Heart right ventricle (tissue), 16 donors: ENCODE measurements at regions not wholly inside any gene's neighbourhood (a gene's known extent, or its start where the extent isn't known, plus 50 kb on each side); places are given as distances from the start of the nearest gene placed in this dataset.

Experiments
- ATAC-seq, 8 donors: fragments of 200-7000 bp; cut with Tn5 transposase; one replicate each; pipeline ENCODE4 v1.9.1; 2020; ENCODE audit warnings: mild to moderate bottlenecking in 8 of 8, moderate library complexity in 8 of 8, moderate number of reproducible peaks in 1 of 8
- DNase-seq, 2 donors: peaks; one replicate each; pipeline ENCODE4 v3.0.0-alpha.2; 2020
- H3K27ac ChIP-seq, 10 donors: fragments of 200-600 bp; sonication (generic) in 2 of 10; one replicate each; pipeline versions ENCODE4 v1.5.0 to v1.8.0; 2020 to 2022; ENCODE audit warnings: mild to moderate bottlenecking in 3 of 10
- H3K27me3 ChIP-seq, 7 donors: fragments of 200-600 bp; one replicate each; pipeline ENCODE4 v1.8.0; 2021 to 2022; ENCODE audit warnings: mild to moderate bottlenecking in 2 of 7
- H3K36me3 ChIP-seq, 9 donors: fragments of 200-600 bp; sonication (generic) in 1 of 9; one replicate each; pipeline versions ENCODE4 v1.5.0 to v1.8.0; 2020 to 2022; ENCODE audit warnings: mild to moderate bottlenecking in 2 of 9
- H3K4me1 ChIP-seq, 9 donors: fragments of 200-600 bp; sonication (generic) in 1 of 9; one replicate each; pipeline versions ENCODE4 v1.5.0 to v1.8.0; 2020 to 2022; ENCODE audit warnings: mild to moderate bottlenecking in 4 of 9
- H3K4me3 ChIP-seq, 10 donors: fragments of 200-600 bp; sonication (generic) in 2 of 10; one replicate each; pipeline versions ENCODE4 v1.5.0 to v1.8.0; 2020 to 2022; ENCODE audit warnings: mild to moderate bottlenecking in 7 of 10, moderate library complexity in 2 of 10
- H3K9me3 ChIP-seq, 11 donors: fragments of 200-600 bp in 10 of 11; sonication (generic) in 2 of 11; one replicate each; pipeline versions ENCODE4 v1.5.0 to v1.8.0; 2013 to 2022; ENCODE audit warnings: mild to moderate bottlenecking in 2 of 11, control low read depth in 1 of 11, moderate library complexity in 1 of 11
- CTCF ChIP-seq, 9 donors: fragments of 200-600 bp; sonication (generic) in 2 of 9; IDR thresholded peaks; one replicate each; pipeline versions ENCODE4 v1.5.0 to v1.8.0; 2021 to 2022; ENCODE audit warnings: antibody characterized with exemption in 9 of 9, mild to moderate bottlenecking in 5 of 9, moderate library complexity in 1 of 9
- WGBS, 2 donors: extraction: QIAGEN DNeasy Blood & Tissue Kit; methylation state at CpG; one replicate each; pipeline ENCODE4 v1.1.7; 2013; ENCODE audit warnings: inconsistent platforms in 1 of 2; 5-methylcytosine and 5-hydroxymethylcytosine counted together
- intact Hi-C, 10 donors: fragments of 100-400 bp; cut with DNase I; formaldehyde crosslinking; loops; one replicate each; pipeline versions ENCODE4 v1.11.1 to v1.14.2; 2022
- donor health status: Arrhythmogenic right ventricular cardiomyopathy.
- donor health status: ischemic (EF 13 %, LVEDD 7.1; RV severe dilation, severe dysfunction).
- donor health status: healthy with polysubstance abuse.
- donor health status: DM: no; HTN: yes; CAD: no.
- donor health status: DM: no; HTN: no; CAD: no.
- donor health status: ischemic (EF 25% LVEDD 6.9; RV normal size, moderate dysfunction).
- donor health status: ischemic (EF 25% LVEDD 5.7; RV mildly dilated, moderate dysfunction).
- donor health status: healthy.
- donor health status: DM: yes; HTN: yes; CAD: no.
- donor health status: Ischemic cardiomyopathy.
- donor health status: ischemic (EF 35%, LVEDD 5.7; RV mildly dilated, moderate dysfunction).
- donor health status: nonischemic (EF 11% LVEDD 7.7; RV severe dilation, severe dysfunction).
- donor health status: DM: yes; HTN: yes; CAD: no.
- donor health status: PGD.
- donor health status: ischemic (EF 29% LVEDD 5.4; RV normal size, mild dysfunction).
- donor health status: nonischemic (EF 23%, LVEDD 6.1; RV moderate dilation, normal function).

GRCh38 chr2:16537347-16537746 lies 128.3 kb downstream of the CYRIA start:
- Histone ChIP-seq H3K9me3 (no peaks in the 10 kb centered on the region), H3K4me1 (no peaks in the 10 kb centered on the region), H3K4me3 (no peak overlapping the region), H3K36me3 (no peaks in the 10 kb centered on the region), H3K27ac (no peak overlapping the region), H3K27me3 (peaks cover 0 to 25% (median 12%) of the 10 kb centered on the region in 7 donors)
- TF ChIP-seq CTCF (IDR thresholded peaks at IDR 0.05): no peak
- ATAC-seq (no peak), DNase-seq (no peak)
- 73 to 78% methylated on average over 5 of the region's 5 CpGs for WGBS, 2 donors
- intact Hi-C loops: no loop called here

DNA sequence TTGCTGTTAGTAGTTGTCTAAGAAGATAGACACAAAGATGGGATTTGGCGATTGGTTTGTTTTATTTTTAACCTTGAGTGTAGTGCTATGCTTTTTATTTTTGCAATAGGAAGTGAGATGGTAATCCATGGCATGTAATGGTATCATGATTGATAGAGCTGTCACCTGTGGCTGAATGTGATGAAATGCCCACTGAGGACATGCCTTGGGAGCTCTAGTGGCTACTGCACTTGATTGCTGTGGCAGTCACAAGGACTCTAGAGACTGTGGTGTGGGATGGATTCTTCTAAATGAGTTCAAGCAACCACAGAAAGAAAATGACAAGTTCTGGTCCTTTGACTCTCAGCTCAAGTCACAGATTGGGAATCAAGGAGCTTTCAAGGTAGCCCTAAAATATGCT lies 139.4 kb downstream of the CYRIA start:
- Histone ChIP-seq H3K36me3 (no peaks in the 10 kb centered on the region), H3K4me3 (no peak overlapping the region), H3K27me3 (peaks cover 0 to 13% (median 0%) of the 10 kb centered on the region in 7 donors), H3K4me1 (peaks cover 0 to 13% (median 0%) of the 10 kb centered on the region in 9 donors), H3K27ac (no peak overlapping the region), H3K9me3 (no peaks in the 10 kb centered on the region)
- no peak for DNase-seq
- TF ChIP-seq CTCF (IDR thresholded peaks at IDR 0.05): no peak
- 80 to 92% methylated on average over 1 of the region's 1 CpG for WGBS, 2 donors
- ATAC-seq: no peak
- intact Hi-C loops: no loop called here

DNA sequence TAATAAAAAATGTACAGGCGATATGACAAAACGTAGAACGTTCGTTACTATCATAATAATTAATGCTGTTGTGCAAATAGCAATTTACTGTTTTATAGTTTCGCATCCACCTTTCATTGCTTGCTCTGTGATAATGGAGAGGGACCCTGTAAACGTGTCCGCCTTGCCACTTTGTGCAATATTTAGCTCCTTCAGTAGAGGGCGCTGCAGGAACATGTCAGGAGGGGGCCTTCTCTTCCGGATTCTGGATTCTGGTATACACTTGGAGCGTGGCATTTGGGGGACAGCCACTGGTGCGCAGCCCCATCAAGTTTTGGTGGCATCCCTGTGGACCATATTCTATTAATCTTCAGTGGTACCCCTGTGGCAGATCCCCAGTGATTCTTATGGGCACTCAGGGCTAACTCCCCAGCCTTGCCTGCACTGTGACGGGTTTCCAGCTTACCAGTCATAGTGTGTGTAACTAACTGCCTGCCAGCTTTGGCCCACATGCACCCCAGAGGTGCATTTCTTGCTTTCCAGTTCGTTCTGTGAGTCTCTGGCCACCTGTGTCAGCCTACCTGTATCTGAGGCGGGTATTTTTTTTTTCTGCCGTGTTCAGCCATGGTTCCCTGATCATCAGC lies 140.3 kb downstream of the CYRIA start:
- intact Hi-C loops: no loop called here
- H3K36me3 ChIP-seq: no peaks in the 10 kb centered on the region
- H3K4me1 ChIP-seq: peaks cover 0 to 13% (median 0%) of the 10 kb centered on the region in 9 donors
- no peak for ATAC-seq
- peaks cover 0 to 13% (median 0%) of the 10 kb centered on the region in 7 donors for H3K27me3 ChIP-seq
- peak in 7 of 9 donors; percentile 27 to 62 (median 31) for TF ChIP-seq CTCF (IDR thresholded peaks at IDR 0.05)
- 81 to 85% methylated on average over 15 of the region's 15 CpGs for WGBS, 2 donors
- no peak overlapping the region for H3K4me3 ChIP-seq
- H3K9me3 ChIP-seq: no peaks in the 10 kb centered on the region
- DNase-seq: no peak
- no peak overlapping the region for H3K27ac ChIP-seq

GRCh38 chr2:16523711-16524110 lies 141.9 kb downstream of the CYRIA start:
- ATAC-seq (no peak), DNase-seq (no peak)
- peaks cover 0 to 16% (median 0%) of the 10 kb centered on the region in 7 donors for H3K27me3 ChIP-seq
- H3K4me1 ChIP-seq: peaks cover 0 to 13% (median 0%) of the 10 kb centered on the region in 9 donors
- no peak for TF ChIP-seq CTCF (IDR thresholded peaks at IDR 0.05)
- no peak overlapping the region for H3K4me3 ChIP-seq
- 91% methylated on average over 8 of the region's 8 CpGs for WGBS, 2 donors
- no peaks in the 10 kb centered on the region for H3K9me3 ChIP-seq
- intact Hi-C loops: no loop called here
- H3K27ac ChIP-seq: no peak overlapping the region
- H3K36me3 ChIP-seq: no peaks in the 10 kb centered on the region
